Pancreas (tissue), 10 donors: ENCODE measurements at regions not wholly inside any gene's neighbourhood (a gene's known extent, or its start where the extent isn't known, plus 50 kb on each side); places are given as distances from the start of the nearest gene placed in this dataset.

Experiments
- ATAC-seq, 4 donors: fragments of 200-7000 bp; cut with Tn5 transposase; one replicate each; pipeline versions ENCODE4 v1.8.0 to v1.9.1; 2020; ENCODE audit warnings: mild to moderate bottlenecking in 4 of 4, moderate library complexity in 4 of 4
- DNase-seq, 6 donors: peaks; one replicate each; pipeline ENCODE4 v3.0.0-alpha.2; 2020
- FAIRE-seq: peaks from 2 replicates; lab custom pipeline; 2012; peaks lifted over from hg19 to GRCh38; lab: Jason Lieb, UNC
- H3K27ac ChIP-seq, 4 donors: fragments of 200-600 bp; sonication (generic); 1 replicate in 3 of 4; 2 replicates in 1 of 4; pipeline versions ENCODE4 v1.5.0 to v1.8.0; 2020
- H3K27me3 ChIP-seq, 4 donors: fragments of 200-600 bp; one replicate each; pipeline ENCODE4 v1.8.0; 2021
- H3K36me3 ChIP-seq, 3 donors: fragments of 200-600 bp; sonication (generic) in 1 of 3; one replicate each; pipeline versions ENCODE4 v1.5.0 to v1.8.0; 2020 to 2021
- H3K4me1 ChIP-seq, 3 donors: fragments of 200-600 bp; one replicate each; pipeline ENCODE4 v1.8.0; 2021
- H3K4me3 ChIP-seq, 4 donors: fragments of 200-600 bp; sonication (generic) in 2 of 4; one replicate each; pipeline versions ENCODE4 v1.5.0 to v1.8.0; 2020 to 2021
- H3K9me3 ChIP-seq, 4 donors: fragments of 200-600 bp; one replicate each; pipeline ENCODE4 v1.8.0; 2021
- CTCF ChIP-seq, 4 donors: fragments of 200-600 bp; sonication (generic) in 3 of 4; IDR thresholded peaks; one replicate each; pipeline versions ENCODE4 v1.5.0 to v1.8.0; 2021; ENCODE audit warnings: antibody characterized with exemption in 4 of 4
- WGBS, 2 donors: extraction: QIAGEN DNeasy Blood & Tissue Kit; methylation state at CpG; one replicate each; pipeline ENCODE4 v1.1.7; 2013; 5-methylcytosine and 5-hydroxymethylcytosine counted together
- intact Hi-C, 3 donors: fragments of 100-400 bp; cut with DNase I; formaldehyde crosslinking; loops; one replicate each; pipeline versions ENCODE4 v1.11.1 to v1.14.2; 2022
- donor health status: healthy with polysubstance abuse.
- donor health status: DM: no; HTN: no; CAD: no; lungs with moderate emphysema.
- donor health status: DM: no; HTN: no; CAD: no.
- donor health status: control.
- donor health status: control.
- donor health status: Bipolar disorder and iron deficiency.
- donor health status: DM: yes; HTN: yes; CAD: no.
- donor health status: DM: no; HTN: no; CAD: no.
- donor health status: DM: no; HTN: no; CAD: no.
- donor health status: DM: yes; HTN: yes; CAD: no.

- Histone ChIP-seq H3K36me3 (no peaks in the 10 kb centered on the region), H3K4me1 (no peaks in the 10 kb centered on the region), H3K27me3 (no peaks in the 10 kb centered on the region), H3K4me3 (no peak overlapping the region), H3K27ac (no peak overlapping the region), H3K9me3 (no peaks in the 10 kb centered on the region)
- TF ChIP-seq CTCF (IDR thresholded peaks at IDR 0.05): no peak
- intact Hi-C loops: no loop called here
- FAIRE-seq: no peak
- no peak for DNase-seq
- WGBS, 2 donors: 58 to 71% methylated on average over 2 of the region's 2 CpGs
- ATAC-seq: no peak
Measured at GRCh38 chr4:29927895-29928294, 792.3 kb upstream of the PCDH7 start.

- 64 to 67% methylated on average over 2 of the region's 2 CpGs for WGBS, 2 donors
- Histone ChIP-seq H3K27ac (no peak overlapping the region), H3K4me3 (no peak overlapping the region), H3K9me3 (no peaks in the 10 kb centered on the region), H3K27me3 (no peaks in the 10 kb centered on the region), H3K36me3 (no peaks in the 10 kb centered on the region), H3K4me1 (no peaks in the 10 kb centered on the region)
- intact Hi-C loops: no loop called here
- ATAC-seq (no peak), DNase-seq (no peak), FAIRE-seq (no peak)
- no peak for TF ChIP-seq CTCF (IDR thresholded peaks at IDR 0.05)
Measured at GRCh38 chr4:29948451-29948850, 771.7 kb upstream of the PCDH7 start.

DNA sequence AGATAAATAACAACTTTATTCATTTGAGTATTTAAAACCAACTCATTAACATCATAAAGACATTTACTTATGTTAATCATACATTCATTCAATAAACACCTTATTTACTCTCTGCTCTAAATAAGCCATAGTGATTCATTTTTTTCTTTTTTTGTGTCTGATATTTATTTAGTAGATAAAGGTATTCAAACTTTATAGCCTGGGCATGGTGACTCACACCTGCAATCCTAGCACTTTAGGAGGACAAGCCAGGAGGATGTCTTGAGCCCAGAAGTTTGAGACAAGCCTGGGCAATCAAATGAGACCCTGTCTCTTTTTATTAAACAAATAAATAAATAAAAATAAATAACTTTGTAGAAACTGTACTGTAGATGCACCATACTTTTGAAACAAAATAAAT, 771.3 kb upstream of the PCDH7 start:
- FAIRE-seq: no peak
- TF ChIP-seq CTCF (IDR thresholded peaks at IDR 0.05): no peak
- no peak for DNase-seq
- no peak for ATAC-seq
- Histone ChIP-seq H3K27ac (no peak overlapping the region), H3K4me3 (no peak overlapping the region), H3K9me3 (no peaks in the 10 kb centered on the region), H3K4me1 (no peaks in the 10 kb centered on the region), H3K36me3 (no peaks in the 10 kb centered on the region), H3K27me3 (no peaks in the 10 kb centered on the region)
- intact Hi-C loops: no loop called here

DNA sequence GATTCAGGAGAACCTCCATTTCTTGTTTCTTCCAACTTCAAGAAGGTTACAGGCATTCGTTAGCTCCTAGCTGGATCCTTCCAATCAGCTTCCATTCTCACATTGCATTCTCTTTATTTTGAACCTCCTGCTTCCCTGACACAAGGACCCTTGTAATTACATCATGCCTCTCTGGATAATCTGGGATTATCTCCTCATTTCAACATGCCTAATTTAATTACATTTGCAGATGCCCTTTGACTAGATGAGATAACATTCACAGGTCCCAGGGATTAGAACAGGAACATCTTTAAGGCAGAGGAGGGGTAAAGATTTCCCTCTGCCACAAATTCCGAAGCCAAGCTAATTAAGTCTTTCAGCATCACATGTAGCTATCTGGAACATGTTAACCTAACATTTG, 753.8 kb upstream of the PCDH7 start:
- no peak overlapping the region for H3K4me3 ChIP-seq
- ATAC-seq (no peak), FAIRE-seq (no peak), DNase-seq (no peak)
- H3K9me3 ChIP-seq: no peaks in the 10 kb centered on the region
- no peak overlapping the region for H3K27ac ChIP-seq
- TF ChIP-seq CTCF (IDR thresholded peaks at IDR 0.05): no peak
- no peaks in the 10 kb centered on the region for H3K27me3 ChIP-seq
- 28 to 47% methylated on average over 2 of the region's 2 CpGs for WGBS, 2 donors
- intact Hi-C loops: no loop called here
- no peaks in the 10 kb centered on the region for H3K36me3 ChIP-seq
- no peaks in the 10 kb centered on the region for H3K4me1 ChIP-seq

DNA sequence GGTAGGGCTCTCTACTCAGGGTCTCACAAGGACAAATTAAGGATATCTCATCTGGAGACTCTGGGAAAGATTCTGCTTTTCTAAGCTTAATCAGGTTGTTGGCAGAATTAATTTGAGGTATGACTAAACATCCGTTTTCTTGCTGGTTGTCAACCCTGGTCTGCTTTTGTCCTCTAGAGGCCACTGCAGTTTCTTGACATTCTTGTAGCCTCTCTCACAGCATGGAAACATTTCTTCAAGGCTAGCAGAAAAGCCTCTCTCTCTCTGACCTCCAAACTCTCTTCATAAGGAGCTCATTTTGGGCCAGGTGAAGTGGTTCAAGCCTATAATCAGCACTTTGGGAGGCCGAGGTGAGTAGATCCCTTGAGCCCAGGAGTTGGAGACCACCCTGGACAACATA, 749.5 kb upstream of the PCDH7 start:
- DNase-seq: no peak
- Histone ChIP-seq H3K27ac (no peak overlapping the region), H3K9me3 (no peaks in the 10 kb centered on the region), H3K36me3 (no peaks in the 10 kb centered on the region), H3K4me1 (no peaks in the 10 kb centered on the region), H3K4me3 (no peak overlapping the region), H3K27me3 (no peaks in the 10 kb centered on the region)
- intact Hi-C loops: no loop called here
- 33 to 42% methylated on average over 2 of the region's 2 CpGs for WGBS, 2 donors
- ATAC-seq: no peak
- no peak for FAIRE-seq
- TF ChIP-seq CTCF (IDR thresholded peaks at IDR 0.05): no peak
